GM18873 (cell line): ENCODE measurements at regions not wholly inside any gene's neighbourhood (a gene's known extent, or its start where the extent isn't known, plus 50 kb on each side); places are given as distances from the start of the nearest gene placed in this dataset.

Source experiments
- ATAC-seq: cut with Tn5 transposase; IDR thresholded peaks from one replicate; pipeline ENCODE4 v1.9.1; 2021; ENCODE audit warnings: mild to moderate bottlenecking, moderate library complexity, moderate number of reproducible peaks; ENCODE audit not compliant: unreplicated experiment, low FRiP score

DNA sequence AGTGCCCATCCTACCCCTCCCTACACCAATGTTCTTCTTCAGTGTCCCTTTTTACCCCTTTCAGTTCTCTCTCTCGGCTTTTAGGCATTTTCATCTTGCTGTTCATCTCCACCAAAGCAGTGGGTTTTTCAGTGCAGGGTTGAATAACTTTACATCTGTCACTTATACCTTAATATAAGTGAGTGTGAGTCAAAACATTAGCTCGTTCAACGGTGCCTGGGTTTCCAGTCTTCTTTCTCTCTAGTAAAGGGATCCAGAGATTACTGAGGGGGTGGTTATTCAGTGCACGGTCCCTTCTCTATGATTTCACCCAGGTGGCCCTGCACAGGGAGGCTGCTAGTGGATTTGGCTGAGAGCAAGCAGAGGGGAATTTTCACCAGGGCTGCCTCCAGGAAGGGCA, 210.6 kb upstream of the CDH5 start:
- ATAC-seq, result no peak

DNA sequence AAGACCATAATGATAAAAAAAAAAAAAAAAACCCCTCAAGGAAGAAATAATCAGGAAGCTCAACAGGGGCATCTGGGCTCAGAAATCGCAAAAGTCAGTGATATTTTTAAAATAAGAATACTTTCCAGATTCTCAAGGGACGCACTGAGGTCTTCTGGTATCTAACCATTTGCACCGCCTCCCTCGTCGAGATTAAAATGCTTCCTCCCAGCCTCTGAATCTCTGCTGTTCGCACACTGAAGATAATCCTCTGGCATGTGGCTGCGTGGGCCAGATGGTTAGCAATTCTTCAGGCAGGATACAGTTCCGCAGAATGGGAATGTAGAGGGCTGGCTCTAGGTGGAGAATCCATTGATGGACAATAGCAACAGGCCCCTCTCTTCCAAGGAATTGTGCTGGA, 211.7 kb upstream of the CDH5 start:
- no peak for ATAC-seq

DNA sequence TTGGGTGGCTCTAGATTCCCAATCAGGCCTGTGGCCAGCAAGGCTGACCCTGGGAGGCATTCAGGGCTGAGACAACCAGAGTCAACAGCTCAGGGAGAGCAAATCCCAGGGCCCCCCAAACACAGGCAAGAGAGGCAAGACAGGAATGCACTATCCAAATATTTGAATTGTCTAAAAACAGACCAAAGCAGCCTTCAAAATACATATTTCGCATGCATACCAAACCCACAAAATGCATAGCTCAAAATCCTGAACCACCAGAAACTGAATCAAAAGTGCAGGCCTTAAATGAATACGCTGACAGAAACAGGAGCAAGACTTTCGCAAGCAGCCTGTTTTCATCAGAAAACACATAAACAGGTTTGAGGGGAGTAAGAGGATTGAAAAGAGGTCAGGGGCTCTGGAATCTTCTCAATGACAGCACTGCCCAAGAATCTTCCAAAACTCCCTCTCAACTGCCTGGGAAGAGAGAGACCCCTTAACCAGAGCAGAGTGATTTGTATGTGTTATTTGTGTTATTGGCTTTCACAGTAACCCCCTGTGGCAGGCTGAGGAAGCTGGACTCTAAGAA, 213.6 kb upstream of the CDH5 start:
- ATAC-seq, result no peak

DNA sequence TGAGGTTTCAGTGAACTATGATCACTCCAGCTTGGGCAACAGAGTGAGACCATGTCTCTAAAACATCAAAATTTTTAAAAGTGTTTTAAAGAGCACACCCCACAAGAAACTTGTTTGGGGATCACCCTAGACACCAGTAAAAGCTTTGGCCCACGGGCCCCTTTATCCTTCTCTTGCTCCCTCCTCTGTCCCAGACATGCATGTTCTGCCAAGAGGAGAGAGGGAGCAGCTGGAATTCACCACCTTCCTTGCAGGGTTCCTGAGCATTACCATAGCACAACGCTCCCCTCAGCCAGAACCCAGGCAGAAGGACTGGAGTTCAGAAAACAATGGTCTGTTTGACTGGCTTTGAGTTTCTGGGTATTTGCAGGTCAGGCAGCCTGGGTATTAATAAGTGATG, 214.3 kb upstream of the CDH5 start:
- ATAC-seq, result no peak

DNA sequence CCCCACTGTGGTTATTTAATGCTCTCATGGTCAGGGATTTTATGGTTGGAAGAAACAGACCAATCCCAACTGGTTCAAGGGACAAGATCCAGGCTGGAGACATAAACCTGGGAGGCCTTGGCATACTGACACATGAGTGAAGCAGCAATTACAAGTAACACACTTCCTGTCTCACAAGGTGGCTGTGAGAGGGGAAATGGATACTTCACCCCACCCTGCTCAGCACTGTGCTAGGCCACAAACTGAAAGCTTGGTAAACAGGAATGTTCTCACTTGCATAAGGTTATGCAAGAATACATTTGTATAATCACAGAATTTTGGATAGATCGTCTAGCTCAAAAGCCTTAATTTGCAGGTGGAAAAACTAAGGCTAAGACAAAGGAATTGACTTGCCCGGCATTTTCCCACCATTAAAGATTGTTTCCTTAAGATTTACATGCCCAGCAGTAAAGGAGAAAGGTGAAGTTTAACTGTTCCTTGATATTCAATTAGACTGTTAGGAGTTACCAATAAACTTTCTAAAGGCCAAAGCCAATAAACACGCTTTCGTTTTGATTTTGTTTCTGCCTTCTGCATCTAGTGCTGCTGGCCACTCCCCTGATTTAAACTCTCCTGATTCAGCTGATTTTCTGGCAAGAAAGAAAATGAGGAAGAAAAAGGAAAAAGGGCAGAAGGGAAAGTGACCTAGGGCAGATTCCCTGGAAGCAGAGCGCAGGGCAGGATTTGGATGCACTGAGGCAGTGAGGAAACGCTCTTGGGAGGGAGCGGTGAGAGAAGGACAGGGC, 215.6 kb upstream of the CDH5 start:
- ATAC-seq, result no peak

DNA sequence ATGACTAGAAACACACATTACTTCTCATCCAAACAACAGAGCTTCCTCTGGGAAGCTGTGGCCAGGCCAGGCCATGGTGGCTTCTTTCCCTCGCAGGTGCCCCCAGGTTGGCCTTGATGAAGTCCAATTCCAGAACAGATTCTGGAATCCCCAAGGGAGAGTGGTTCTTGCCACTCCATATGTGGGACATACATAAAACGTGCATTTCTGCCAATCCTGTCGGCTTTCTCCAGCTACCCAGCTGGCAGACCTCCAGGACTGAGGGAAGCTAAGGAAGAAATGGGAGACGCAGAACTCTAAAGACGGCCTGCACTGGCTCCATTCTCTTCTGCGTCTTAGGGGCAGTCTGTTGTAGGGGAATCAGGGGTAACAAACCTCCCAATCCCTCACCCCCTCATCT, 219.2 kb upstream of the CDH5 start:
- no peak for ATAC-seq

DNA sequence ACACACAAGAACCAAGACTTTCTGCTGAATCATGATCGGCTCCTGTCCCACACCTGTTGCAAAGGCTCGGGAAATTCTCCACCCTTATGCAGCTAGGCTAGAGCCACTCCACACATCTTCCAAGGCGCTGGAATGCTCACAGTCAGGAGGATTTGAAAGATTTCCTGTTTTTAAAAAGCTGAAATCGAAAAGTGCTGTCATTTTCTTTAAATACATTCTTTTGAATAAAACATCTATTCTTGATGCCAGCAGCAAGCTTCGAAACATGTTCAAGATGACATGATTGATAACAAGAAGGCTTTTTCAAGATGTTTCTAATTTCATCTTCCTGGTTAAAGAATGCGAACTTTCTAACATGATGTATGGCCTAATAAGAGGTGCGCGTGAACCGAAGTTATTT, 219.7 kb upstream of the CDH5 start:
- no peak for ATAC-seq

DNA sequence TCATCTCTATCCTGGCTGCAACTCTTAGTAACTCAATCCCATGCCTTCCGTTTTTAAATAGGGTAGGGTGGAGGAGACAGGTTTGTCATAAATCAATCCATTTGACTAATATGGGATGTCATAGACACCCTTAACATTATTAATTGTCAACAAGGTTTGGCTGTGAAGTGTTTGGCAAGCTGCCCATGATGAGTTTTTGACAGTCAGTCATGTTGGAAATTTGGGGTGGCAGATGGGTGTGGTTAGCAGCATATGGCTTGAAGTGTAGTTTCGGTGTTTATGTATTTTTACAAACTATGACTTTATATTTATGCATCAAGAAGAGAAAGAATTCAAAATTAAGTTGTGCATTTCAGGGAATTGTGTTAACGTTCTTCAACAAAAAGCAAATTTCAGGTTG, 221.8 kb upstream of the CDH5 start:
- no peak for ATAC-seq

DNA sequence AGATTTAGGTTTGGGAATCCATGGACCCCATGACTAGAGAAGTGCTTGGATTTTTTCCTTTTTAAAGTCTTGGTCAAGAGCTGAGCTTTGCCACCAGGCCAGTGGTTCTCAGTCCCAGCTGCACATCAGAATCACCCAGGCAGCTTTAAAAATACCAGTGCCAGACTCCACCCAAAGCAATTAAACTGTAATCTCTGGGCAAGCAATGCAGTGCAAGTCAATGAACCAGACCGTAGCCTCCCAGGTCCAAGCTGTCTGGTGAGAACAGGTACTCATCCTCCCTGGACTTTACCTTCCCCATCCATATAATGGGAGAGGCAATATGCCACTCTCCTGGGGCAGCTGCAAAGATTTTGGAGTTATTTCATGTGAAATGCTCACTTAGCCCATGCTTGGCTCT, 223.1 kb upstream of the CDH5 start:
- no peak for ATAC-seq

DNA sequence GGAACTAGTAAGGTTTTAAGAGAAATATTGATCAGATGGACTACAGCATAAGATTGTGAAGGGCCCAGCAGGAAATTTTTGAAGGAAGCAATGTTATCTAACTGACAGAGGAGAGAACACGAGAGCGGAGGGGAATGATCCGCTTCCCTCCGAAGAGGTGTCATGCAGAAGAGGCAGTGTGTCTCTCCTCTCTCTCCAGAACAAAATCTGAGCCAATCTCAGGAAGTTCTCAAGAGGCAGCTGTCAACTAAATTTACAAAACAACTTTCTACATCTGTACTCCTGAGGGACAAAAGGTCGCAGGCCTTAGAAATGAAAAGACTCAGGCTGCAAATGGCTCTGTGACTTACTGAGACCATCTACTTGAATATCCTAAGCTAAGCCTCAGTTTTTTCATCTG, 224.6 kb upstream of the CDH5 start:
- no peak for ATAC-seq

DNA sequence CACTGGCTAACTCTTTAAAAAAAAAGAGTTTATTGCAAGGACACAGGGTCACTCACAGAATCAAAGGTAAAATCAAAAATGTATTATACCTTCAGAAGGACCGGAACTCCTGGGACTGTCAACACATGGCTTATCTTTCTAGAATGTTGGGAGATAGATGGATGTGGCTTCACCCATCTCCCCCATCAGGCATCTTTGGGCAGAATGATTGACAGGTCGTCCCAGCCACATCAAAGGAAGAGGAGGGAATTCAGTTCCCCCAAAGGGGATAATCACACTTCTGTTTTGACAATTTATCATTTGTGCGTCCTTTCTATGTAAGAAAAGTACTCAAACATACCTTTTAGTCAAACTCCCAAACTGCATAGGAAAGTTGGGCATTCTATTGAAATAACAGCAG, 228.6 kb upstream of the CDH5 start:
- no peak for ATAC-seq

DNA sequence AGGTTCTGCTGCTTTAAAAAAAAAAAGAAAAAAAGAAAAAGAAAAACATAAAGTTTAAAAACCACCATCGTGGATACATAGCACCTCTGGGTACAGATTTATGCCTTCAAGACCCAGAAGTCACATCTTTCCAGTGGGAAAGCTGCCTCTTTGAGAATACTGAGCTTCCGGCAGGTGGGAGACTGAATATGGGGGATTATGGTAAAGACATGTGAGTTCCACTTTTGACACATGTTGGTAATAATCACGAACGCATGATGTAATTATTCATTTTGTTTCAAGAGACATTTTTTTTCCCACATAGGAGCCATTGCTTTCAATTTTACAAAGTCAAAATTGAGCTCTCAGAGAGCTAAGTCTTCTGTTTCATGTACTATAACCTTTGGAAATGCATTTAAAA, 229.7 kb upstream of the CDH5 start:
- no peak for ATAC-seq

DNA sequence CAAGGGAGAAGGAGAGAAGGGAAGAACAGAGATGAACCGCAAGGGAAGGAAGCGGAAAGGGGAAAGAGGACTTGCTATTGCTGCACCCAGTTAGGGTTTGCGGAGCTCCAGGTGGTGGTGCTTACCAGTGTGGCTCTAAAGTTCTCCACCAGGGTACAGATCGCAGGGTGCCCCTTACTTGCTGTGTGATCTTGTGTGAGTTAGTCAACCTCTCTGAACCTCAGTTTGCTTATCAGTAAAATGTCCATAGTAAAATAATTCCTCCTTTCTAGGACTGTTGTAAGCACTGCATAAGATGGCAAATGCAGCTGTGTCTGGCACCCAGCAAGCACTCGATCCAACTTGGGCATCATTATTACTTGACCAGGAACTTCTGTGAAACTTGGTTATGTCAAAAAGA, 230.7 kb upstream of the CDH5 start:
- ATAC-seq, result no peak

DNA sequence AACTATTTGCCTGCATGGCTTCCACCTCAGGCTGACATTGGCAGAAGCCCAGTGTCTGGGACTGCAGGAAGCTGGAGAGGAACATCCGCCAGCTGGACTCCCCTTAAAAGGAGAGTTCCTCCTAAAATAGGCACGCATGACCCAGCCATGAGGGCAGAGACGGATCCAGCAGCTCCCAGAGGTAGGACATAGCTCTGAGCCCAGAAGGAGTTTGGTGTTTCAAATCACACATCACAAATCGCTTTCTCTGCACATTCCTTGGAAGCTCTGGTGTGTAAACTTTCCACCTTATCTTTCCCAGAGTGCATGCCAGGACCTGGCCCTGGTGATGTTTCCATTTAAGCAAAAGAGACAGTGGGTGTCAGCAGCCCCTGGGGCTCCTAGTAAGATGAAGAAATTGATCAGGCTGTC, 231.1 kb upstream of the CDH5 start:
- no peak for ATAC-seq

DNA sequence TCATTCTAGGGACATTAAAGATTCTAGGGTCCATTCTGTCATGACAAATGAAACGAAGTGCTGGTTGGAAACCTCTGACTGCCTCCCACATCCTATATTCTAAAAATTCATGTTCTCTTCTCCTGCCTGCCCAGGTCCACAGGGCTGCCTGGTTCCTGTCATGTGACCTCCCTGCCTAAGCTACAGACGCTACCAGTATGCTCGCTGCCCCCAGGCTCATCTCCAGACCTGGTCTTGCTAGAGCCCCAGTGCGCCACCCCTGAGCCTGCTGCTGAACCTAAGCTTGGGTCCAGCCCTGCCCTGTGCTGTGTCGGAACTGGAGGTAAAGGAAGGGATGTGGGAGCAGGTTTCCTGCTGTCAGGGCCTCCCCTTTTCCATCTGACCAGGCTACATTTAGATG, 231.6 kb upstream of the CDH5 start:
- ATAC-seq, result no peak

DNA sequence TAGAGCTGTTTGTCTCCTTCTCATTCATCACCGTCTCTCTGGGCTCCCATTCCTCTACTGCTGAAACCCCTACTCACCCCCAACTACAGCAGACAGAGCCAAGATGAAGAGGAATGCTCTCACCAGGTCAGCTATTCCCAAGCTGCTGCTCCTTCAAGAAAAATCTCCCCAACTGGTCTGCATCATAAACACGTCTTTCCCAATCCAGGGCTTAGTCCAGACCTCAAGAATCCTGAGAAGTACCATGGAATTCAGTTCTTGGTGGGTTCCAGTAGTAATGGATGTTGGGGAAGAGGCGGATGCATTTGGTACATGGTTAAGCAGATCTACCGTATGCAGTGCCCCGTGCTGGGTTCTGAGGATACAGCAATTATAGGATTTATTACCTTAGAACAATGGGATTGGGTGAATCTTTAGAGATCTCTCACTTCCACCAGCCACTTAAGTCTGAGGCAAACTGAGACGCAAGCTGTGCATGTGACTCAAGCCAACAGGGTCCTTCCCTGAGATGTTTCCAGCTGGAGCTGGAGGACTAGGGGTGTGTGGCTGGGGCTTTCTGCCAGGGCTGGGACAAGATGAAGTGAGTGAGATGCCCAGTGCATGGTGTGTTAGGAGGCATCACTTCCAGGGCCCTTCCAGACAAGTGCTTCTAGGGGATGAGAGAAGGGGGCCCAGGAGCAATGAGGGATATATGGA, 232.7 kb upstream of the CDH5 start:
- ATAC-seq, result no peak

DNA sequence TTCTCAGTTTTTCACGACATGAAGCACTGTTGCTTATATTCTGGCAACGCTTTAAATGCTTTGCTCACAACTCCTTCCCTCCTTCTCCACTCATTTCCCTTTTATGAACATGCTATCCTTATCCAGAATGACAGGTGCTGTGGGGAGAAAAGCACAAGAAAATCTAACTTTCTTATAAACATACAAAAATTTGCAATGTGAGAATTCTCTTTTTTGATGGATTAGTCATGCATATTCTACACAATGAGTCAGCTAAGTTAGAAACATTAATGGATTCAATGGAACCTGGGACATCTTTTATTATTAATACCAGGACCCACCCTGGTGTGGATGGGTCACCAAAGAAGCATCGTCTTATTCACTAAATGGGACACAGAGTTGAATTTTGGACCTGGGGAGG, 234.6 kb upstream of the CDH5 start:
- ATAC-seq, result no peak

DNA sequence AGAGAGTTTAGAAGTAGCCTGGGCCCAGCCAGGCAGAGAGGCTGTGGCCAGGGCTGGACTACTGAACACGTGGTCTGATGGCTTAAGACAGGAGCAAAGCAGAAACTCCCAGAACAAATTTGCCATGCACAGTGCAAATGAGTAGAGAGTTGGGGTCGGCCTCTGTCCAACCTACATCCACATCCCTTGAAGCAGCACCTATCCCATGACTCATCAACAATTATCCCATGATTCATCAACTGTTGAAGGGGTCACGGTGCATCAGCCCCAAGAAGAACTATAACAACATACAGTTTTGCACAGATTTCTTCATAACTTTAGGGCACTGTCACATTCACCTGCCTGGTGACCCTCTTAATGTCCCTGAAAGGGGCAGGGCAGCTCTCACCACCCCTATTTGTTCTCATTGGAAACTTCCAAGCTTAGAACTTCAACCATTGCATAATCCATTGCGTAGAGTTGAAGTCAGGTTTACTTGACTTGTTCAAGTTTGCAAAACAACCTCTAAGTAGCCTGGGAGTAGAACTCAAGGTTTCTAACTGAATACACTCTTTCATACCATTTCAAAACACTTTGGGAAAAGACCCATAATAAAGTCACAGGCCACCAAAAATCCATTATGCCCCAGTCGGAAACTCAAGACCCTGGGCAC, 235.2 kb upstream of the CDH5 start:
- no peak for ATAC-seq

DNA sequence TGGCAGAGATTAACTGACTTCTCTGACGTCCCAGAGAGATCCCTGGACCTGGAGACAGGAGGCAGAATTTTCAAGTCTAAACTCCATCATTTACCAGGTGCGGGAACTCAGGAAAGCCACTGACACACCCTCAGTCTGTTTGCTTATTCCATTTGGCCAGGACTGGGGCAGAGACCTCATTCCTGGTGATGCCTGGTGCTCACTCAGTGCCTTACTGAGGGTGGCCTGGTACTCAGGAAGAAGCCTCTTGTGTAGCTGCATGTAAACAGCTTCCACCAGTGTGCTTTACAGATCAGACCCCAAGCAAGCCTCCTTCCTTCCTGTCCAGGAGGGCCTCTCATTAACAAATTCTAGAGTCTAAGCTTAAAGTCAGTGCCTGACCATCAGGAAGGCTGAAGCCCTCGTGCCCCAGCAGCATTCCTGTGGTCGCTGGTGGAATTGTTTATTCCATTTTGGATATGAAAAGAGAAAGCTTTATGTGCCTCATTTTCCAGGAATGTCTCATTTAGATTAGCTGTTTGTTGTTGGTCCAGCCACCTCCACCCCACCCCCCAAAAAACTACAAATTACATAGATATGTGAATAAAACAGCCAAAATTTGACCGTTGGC, 236.1 kb upstream of the CDH5 start:
- ATAC-seq, result no peak

DNA sequence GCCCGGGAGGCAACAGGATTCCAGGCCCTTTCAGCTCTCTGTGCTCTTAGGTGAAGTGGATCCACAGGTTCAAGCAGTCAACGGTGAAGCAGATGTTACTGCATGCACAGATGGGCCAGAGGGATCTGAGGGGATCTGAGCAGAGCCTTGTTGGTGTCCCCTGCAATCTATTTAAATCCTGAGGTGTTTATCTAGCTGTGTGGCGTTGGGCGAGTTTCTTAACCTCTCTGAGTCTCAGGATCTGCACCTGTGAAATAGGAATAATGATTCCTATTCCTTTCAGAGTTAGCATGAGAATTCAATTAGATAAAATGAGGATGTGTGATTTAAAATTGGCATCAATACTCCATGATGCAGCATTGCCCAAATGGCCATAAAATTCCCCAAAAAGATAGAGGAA, 237.3 kb upstream of the CDH5 start:
- no peak for ATAC-seq

DNA sequence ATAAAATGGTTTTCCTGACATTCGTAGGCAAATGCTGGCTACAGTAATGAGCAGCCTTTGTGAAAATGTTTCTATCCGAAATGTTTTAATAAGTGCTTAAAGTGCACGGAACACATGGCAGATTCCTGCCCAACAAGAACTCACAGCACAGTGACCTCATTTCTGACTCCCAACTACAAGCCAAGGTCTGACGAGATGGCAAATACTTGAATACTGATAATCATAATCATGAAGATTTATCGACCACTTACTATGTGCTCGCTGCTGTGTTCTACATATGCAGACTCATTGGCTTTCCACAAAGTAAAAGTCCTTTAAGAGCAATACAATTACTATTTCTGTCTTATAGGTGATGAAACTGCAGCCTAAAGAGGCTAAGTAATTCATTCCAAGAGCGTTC, 238.1 kb upstream of the CDH5 start:
- no peak for ATAC-seq
